Naive thymus-derived CD4-positive, alpha-beta T cell (primary cell): ENCODE measurements at regions not wholly inside any gene's neighbourhood (a gene's known extent, or its start where the extent isn't known, plus 50 kb on each side); places are given as distances from the start of the nearest gene placed in this dataset.

Experiments
- ATAC-seq: fragments of 150-1000 bp; cut with Tn5 transposase; 2 replicates; pipeline ENCODE4 v1.10.0; 2021; ENCODE audit warnings: mild to moderate bottlenecking, moderate library complexity
- CTCF ChIA-PET: fragments of 350-600 bp; sonication (Branson Sonifier 250); formaldehyde crosslinking; loops from one replicate; lab custom pipeline; 2021; ENCODE audit warnings: antibody characterized with exemption; lab: Charles Lee
- POLR2A ChIA-PET: fragments of 350-600 bp; sonication (Branson Sonifier 250); formaldehyde crosslinking; loops from one replicate; lab custom pipeline; 2021; ENCODE audit warnings: antibody characterized with exemption, inconsistent platforms; lab: Charles Lee
- DNase-seq, 9 donors: peaks; one replicate each; pipeline versions ENCODE4 v3.0.0 to v3.0.0-alpha.2; 2020 to 2022; ENCODE audit warnings: mixed read lengths in 1 of 9
- H3K27ac ChIP-seq: one replicate; pipeline ENCODE4 v1.7.0; 2013; ENCODE audit warnings: mild to moderate bottlenecking, low read depth, low read length, moderate library complexity
- H3K27me3 ChIP-seq, 2 donors: one replicate each; pipeline ENCODE4 v1.7.0; 2013; ENCODE audit warnings: low read length in 2 of 2, mild to moderate bottlenecking in 2 of 2, moderate library complexity in 2 of 2; ENCODE audit not compliant: control insufficient read depth in 2 of 2, insufficient read depth in 2 of 2
- H3K36me3 ChIP-seq, 3 experiments: 1 replicate in 2 of 3; 2 replicates in 1 of 3; pipeline ENCODE4 v1.7.0; 2013; ENCODE audit warnings: low read length in 3 of 3, mild to moderate bottlenecking in 3 of 3, moderate library complexity in 1 of 3; ENCODE audit not compliant: insufficient read depth in 3 of 3, control insufficient read depth in 2 of 3
- H3K4me1 ChIP-seq, 2 donors: one replicate each; pipeline ENCODE4 v1.7.0; 2013; ENCODE audit warnings: low read length in 2 of 2, mild to moderate bottlenecking in 2 of 2, moderate library complexity in 1 of 2; ENCODE audit not compliant: control insufficient read depth in 2 of 2, insufficient read depth in 2 of 2
- H3K4me3 ChIP-seq: 2 replicates; pipeline ENCODE4 v1.7.0; 2013; ENCODE audit warnings: mild to moderate bottlenecking, low read length
- H3K9me3 ChIP-seq, 3 experiments: 1 replicate in 2 of 3; 2 replicates in 1 of 3; pipeline ENCODE4 v1.7.0; 2013; ENCODE audit warnings: low read length in 3 of 3; ENCODE audit not compliant: control insufficient read depth in 2 of 3
- H3K27ac Mint-ChIP-seq, 9 donors: one replicate each; pipeline ENCODE4 v1.8.0; 2020 to 2022; ENCODE audit warnings: mixed read lengths in 9 of 9, mild to moderate bottlenecking in 8 of 9, moderate library complexity in 5 of 9, inconsistent platforms in 2 of 9
- H3K27me3 Mint-ChIP-seq, 5 donors: one replicate each; pipeline ENCODE4 v1.8.0; 2021 to 2022; ENCODE audit warnings: mixed read lengths in 5 of 5, mild to moderate bottlenecking in 1 of 5
- H3K36me3 Mint-ChIP-seq, 5 donors: one replicate each; pipeline ENCODE4 v1.8.0; 2020 to 2022; ENCODE audit warnings: mixed read lengths in 5 of 5, mild to moderate bottlenecking in 3 of 5, inconsistent platforms in 1 of 5
- H3K4me1 Mint-ChIP-seq, 7 donors: one replicate each; pipeline ENCODE4 v1.8.0; 2020 to 2022; ENCODE audit warnings: mixed read lengths in 7 of 7, mild to moderate bottlenecking in 3 of 7, inconsistent platforms in 1 of 7
- H3K4me3 Mint-ChIP-seq, 10 donors: one replicate each; pipeline ENCODE4 v1.8.0; 2020 to 2022; ENCODE audit warnings: mild to moderate bottlenecking in 10 of 10, mixed read lengths in 10 of 10, moderate library complexity in 6 of 10, inconsistent platforms in 2 of 10
- H3K9me3 Mint-ChIP-seq, 11 donors: one replicate each; pipeline ENCODE4 v1.8.0; 2020 to 2022; ENCODE audit warnings: mixed read lengths in 11 of 11, mild to moderate bottlenecking in 4 of 11, inconsistent platforms in 1 of 11, moderate library complexity in 1 of 11
- intact Hi-C, 2 donors: fragments of 100-400 bp; cut with micrococcal nuclease; formaldehyde crosslinking; loops; one replicate each; pipeline ENCODE4 v1.15.1; 2023

DNA sequence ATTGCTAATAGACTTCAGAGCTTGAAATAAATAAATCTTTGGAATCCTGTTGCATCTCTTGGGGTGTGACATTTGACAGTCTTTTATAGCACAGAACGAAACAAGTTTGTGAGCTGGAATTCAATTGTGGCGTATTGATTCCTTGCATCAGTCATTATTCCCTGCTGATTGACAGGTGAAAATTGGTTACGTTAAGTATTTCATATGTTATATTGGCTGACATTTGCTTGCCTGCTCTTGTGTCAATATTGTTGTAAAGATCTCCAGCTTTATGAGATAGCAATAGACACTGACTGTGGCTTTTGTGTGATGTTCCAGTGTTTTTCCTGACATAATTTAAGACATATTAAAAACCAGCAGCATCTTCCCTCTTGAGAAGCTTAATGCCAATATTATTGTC, 644.4 kb upstream of the FAM241A start:
- ChIA-PET CTCF (no interaction called here), POLR2A (no interaction called here)
- Mint-ChIP-seq H3K9me3 (peaks cover 0 to 15% (median 0%) of the 10 kb centered on the region in 11 donors), H3K27ac (no peak overlapping the region), H3K36me3 (no peaks in the 10 kb centered on the region), H3K4me1 (no peaks in the 10 kb centered on the region), H3K27me3 (no peaks in the 10 kb centered on the region), H3K4me3 (no peak overlapping the region)
- no peak overlapping the region for H3K27ac ChIP-seq
- DNase-seq (no peak), ATAC-seq (no peak)
- H3K36me3 ChIP-seq: no peaks in the 10 kb centered on the region
- H3K4me1 ChIP-seq: no peaks in the 10 kb centered on the region
- no peaks in the 10 kb centered on the region for H3K9me3 ChIP-seq
- H3K4me3 ChIP-seq: no peak overlapping the region
- intact Hi-C loops: no loop called here
- H3K27me3 ChIP-seq: no peaks in the 10 kb centered on the region

DNA sequence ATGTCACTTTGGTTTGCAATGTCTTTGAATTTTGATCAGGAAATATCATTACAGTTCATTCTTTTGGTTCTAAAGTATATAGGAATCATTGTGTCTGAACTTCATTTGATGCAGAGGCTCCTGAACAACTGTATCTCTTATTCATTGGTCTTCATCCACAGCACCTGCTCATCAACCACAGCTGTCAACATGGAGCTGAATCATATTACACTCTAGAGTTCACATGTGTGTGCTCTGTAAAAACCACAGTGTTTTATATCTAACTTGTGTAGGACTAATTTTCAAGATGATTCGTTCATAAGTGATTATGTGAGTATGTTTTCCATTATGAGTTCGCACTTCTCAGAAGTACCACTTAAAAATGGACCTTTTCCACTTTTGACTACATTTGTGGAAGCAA, 643.3 kb upstream of the FAM241A start:
- no peaks in the 10 kb centered on the region for H3K4me1 ChIP-seq
- no peaks in the 10 kb centered on the region for H3K27me3 Mint-ChIP-seq
- no peak overlapping the region for H3K4me3 ChIP-seq
- intact Hi-C loops: no loop called here
- H3K36me3 Mint-ChIP-seq: no peaks in the 10 kb centered on the region
- ATAC-seq (no peak), DNase-seq (no peak)
- CTCF ChIA-PET: no interaction called here
- H3K9me3 Mint-ChIP-seq: peaks cover 0 to 15% (median 0%) of the 10 kb centered on the region in 11 donors
- no peaks in the 10 kb centered on the region for H3K36me3 ChIP-seq
- POLR2A ChIA-PET: no interaction called here
- no peaks in the 10 kb centered on the region for H3K4me1 Mint-ChIP-seq
- H3K4me3 Mint-ChIP-seq: no peak overlapping the region
- no peaks in the 10 kb centered on the region for H3K27me3 ChIP-seq
- H3K27ac ChIP-seq: no peak overlapping the region
- no peak overlapping the region for H3K27ac Mint-ChIP-seq
- no peaks in the 10 kb centered on the region for H3K9me3 ChIP-seq

DNA sequence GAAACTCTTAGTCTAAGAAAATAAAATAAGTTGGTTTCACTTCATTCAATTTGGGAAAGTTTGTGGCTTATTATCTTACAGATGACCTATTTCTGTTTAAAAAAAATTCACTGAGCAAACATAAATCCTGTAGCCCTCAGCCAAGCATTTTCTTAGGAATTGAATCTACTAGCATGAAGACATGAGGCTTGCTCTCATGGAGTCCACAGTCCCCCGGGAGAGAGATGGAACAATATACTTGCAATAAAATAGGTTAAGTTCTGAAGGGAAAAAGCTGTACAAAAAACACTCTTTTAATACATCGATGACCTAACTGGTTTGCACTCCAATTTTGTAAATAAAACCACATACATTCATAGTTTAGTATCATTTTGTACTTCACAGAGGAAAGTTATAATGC, 642.6 kb upstream of the FAM241A start:
- Mint-ChIP-seq H3K36me3 (no peaks in the 10 kb centered on the region), H3K27me3 (no peaks in the 10 kb centered on the region), H3K27ac (no peak overlapping the region), H3K9me3 (peaks cover 0 to 11% (median 0%) of the 10 kb centered on the region in 11 donors), H3K4me3 (no peak overlapping the region), H3K4me1 (no peaks in the 10 kb centered on the region)
- Histone ChIP-seq H3K9me3 (no peaks in the 10 kb centered on the region), H3K4me3 (no peak overlapping the region), H3K4me1 (no peaks in the 10 kb centered on the region), H3K36me3 (no peaks in the 10 kb centered on the region), H3K27me3 (no peaks in the 10 kb centered on the region), H3K27ac (no peak overlapping the region)
- DNase-seq (no peak), ATAC-seq (no peak)
- ChIA-PET CTCF (no interaction called here), POLR2A (no interaction called here)
- intact Hi-C loops: no loop called here

DNA sequence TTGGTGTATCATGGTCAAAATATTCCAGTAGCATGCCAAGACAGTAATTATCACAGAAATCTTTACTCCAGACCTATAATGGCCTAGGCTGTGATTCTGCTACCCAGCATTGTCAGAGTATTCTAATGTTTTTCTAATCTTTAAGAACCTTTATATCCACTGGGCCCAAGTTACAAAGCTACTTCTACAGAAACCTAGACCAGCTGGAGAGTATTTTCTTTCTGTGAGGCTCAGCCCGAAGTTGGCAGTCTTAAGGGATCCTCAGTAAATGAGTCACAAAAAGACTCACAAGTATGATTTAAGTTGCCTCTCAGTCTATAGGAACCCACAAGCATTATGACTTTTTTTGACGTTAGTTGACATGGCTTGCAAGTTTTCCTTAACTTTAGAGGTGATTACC, 638.5 kb upstream of the FAM241A start:
- H3K4me3 ChIP-seq: no peak overlapping the region
- no peaks in the 10 kb centered on the region for H3K9me3 ChIP-seq
- H3K27ac ChIP-seq: no peak overlapping the region
- no peak overlapping the region for H3K27ac Mint-ChIP-seq
- ATAC-seq (no peak), DNase-seq (no peak)
- H3K4me1 ChIP-seq: no peaks in the 10 kb centered on the region
- H3K36me3 ChIP-seq: no peaks in the 10 kb centered on the region
- intact Hi-C loops: no loop called here
- no peaks in the 10 kb centered on the region for H3K36me3 Mint-ChIP-seq
- H3K9me3 Mint-ChIP-seq: peaks cover 0 to 13% (median 0%) of the 10 kb centered on the region in 11 donors
- no peak overlapping the region for H3K4me3 Mint-ChIP-seq
- POLR2A ChIA-PET: no interaction called here
- H3K27me3 Mint-ChIP-seq: no peaks in the 10 kb centered on the region
- CTCF ChIA-PET: no interaction called here
- H3K4me1 Mint-ChIP-seq: no peaks in the 10 kb centered on the region
- no peaks in the 10 kb centered on the region for H3K27me3 ChIP-seq

DNA sequence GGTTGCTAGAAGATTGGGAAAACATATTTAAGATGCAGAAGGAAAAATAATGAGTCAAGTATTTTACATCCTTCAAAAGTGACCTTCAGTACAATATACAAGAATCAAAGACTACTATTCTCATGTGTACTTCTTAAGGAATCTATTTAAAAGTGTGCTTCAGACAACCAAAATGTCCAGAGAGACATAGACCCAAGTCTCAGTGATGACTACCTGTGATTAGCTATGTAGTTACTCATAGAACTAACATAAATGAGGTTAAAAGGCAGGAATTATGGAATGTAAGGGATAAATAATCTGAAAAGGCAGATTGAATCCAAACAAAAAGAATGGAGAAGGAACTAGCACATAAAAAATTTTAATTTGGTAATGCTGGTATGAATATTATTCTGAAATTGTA, 634.7 kb upstream of the FAM241A start:
- H3K27ac ChIP-seq: no peak overlapping the region
- Mint-ChIP-seq H3K27me3 (no peaks in the 10 kb centered on the region), H3K4me3 (no peak overlapping the region), H3K4me1 (no peaks in the 10 kb centered on the region), H3K36me3 (no peaks in the 10 kb centered on the region), H3K9me3 (peaks cover 0 to 11% (median 0%) of the 10 kb centered on the region in 11 donors), H3K27ac (no peak overlapping the region)
- POLR2A ChIA-PET: no interaction called here
- ATAC-seq (no peak), DNase-seq (no peak)
- no peaks in the 10 kb centered on the region for H3K9me3 ChIP-seq
- intact Hi-C loops: no loop called here
- no peaks in the 10 kb centered on the region for H3K27me3 ChIP-seq
- H3K36me3 ChIP-seq: no peaks in the 10 kb centered on the region
- CTCF ChIA-PET: no interaction called here
- no peak overlapping the region for H3K4me3 ChIP-seq
- H3K4me1 ChIP-seq: no peaks in the 10 kb centered on the region

DNA sequence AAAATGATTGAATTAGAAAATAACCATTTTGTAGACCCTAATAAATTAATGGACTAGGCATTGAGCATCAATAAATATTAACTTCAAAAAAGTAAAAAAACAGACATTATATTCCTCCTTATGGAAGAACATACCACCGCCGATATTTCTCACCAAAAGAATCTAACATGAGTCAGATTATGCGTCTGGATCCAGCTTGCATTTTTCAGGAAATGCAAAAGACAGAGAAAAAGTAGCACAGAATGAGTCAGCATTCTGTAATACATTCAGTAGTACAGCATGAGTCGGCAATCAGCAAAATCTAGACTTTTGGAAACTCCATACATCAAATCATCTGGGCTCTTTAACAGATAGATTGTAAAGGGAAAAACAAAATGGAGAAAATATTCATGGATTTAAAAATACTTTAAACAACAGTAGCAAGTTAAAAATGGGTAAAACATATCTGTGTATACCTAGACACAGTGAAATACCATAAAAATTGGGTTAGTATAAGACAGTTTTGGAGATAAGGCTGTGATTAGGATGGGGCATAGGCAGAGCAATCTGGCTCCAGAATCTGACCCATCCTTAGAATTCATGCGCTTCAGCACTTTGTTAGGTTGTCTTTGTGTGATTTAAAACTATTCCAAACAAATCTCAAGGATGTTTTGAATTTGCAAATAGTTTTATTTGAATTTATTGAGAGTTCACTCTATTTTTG, 633.0 kb upstream of the FAM241A start:
- ATAC-seq (no peak), DNase-seq (no peak)
- Mint-ChIP-seq H3K9me3 (peaks cover 0 to 11% (median 0%) of the 10 kb centered on the region in 11 donors), H3K27ac (no peak overlapping the region), H3K4me3 (no peak overlapping the region), H3K36me3 (no peaks in the 10 kb centered on the region), H3K27me3 (no peaks in the 10 kb centered on the region), H3K4me1 (no peaks in the 10 kb centered on the region)
- no peaks in the 10 kb centered on the region for H3K9me3 ChIP-seq
- intact Hi-C loops: no loop called here
- ChIA-PET CTCF (no interaction called here), POLR2A (no interaction called here)
- H3K27me3 ChIP-seq: no peaks in the 10 kb centered on the region
- H3K36me3 ChIP-seq: no peaks in the 10 kb centered on the region
- H3K4me1 ChIP-seq: no peaks in the 10 kb centered on the region
- H3K27ac ChIP-seq: no peak overlapping the region
- no peak overlapping the region for H3K4me3 ChIP-seq

DNA sequence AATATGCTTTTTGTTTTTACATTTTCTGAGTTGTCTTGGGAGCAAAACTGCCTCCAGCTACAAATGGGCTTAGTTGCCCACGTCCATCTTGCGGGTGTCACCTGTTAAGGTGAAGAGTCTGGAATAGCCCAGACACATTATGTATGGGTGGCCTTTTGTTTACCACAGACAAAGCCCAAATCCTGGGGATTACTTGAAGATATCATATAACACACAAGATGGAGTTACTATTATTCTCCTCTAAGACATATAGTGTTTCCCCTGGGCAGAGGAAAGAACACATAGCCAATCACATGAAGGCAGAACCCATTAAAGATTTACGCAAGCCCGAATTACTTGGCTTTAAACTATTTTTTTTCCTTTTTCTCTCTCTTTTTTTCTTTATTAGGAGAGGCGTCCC, 625.6 kb upstream of the FAM241A start:
- Mint-ChIP-seq H3K27me3 (no peaks in the 10 kb centered on the region), H3K36me3 (no peaks in the 10 kb centered on the region), H3K4me1 (no peaks in the 10 kb centered on the region), H3K9me3 (peaks cover 0 to 13% (median 2%) of the 10 kb centered on the region in 11 donors), H3K27ac (no peak overlapping the region), H3K4me3 (no peak overlapping the region)
- Histone ChIP-seq H3K27ac (no peak overlapping the region), H3K27me3 (no peaks in the 10 kb centered on the region), H3K4me3 (no peak overlapping the region), H3K36me3 (no peaks in the 10 kb centered on the region), H3K9me3 (no peaks in the 10 kb centered on the region), H3K4me1 (no peaks in the 10 kb centered on the region)
- ATAC-seq (no peak), DNase-seq (no peak)
- ChIA-PET CTCF (interaction anchor here (0.7 kb wide), 1 partner anchor 15 kb away, joined by 3 read pairs; no protein-coding TSS in a partner anchor), POLR2A (no interaction called here)
- intact Hi-C loops: no loop called here
